ENCODE measurements at regions not wholly inside any gene's neighbourhood (a gene's known extent, or its start where the extent isn't known, plus 50 kb on each side); places are given as distances from the start of the nearest gene placed in this dataset.
"Not testable (repeated sequence)": the region's sequence is repeated elsewhere in the genome, so short reads cannot be mapped to it uniquely, and the experiment has no call there.

DNA sequence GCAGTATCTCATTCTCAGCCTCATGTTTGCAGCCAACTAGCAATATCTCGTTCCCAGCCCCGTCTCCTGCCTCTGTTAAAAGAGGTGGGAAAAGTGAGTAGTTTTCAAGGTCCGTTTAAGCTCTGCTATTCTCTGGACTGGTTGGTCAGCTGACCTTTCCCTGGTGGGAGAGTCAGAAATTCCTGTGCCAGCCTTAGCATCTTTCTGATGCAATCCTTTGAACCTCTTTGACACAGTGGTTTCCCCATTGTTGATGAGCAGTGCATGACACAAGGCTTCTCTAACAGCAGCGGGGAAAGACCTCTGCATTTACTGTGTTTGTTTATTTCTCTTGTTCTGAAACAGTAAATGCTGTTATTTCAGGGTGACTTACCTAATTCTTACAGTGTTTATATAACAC is 74.6 kb downstream of the CDRT15L2 start:
- TF ChIP-seq, protein P1, sequence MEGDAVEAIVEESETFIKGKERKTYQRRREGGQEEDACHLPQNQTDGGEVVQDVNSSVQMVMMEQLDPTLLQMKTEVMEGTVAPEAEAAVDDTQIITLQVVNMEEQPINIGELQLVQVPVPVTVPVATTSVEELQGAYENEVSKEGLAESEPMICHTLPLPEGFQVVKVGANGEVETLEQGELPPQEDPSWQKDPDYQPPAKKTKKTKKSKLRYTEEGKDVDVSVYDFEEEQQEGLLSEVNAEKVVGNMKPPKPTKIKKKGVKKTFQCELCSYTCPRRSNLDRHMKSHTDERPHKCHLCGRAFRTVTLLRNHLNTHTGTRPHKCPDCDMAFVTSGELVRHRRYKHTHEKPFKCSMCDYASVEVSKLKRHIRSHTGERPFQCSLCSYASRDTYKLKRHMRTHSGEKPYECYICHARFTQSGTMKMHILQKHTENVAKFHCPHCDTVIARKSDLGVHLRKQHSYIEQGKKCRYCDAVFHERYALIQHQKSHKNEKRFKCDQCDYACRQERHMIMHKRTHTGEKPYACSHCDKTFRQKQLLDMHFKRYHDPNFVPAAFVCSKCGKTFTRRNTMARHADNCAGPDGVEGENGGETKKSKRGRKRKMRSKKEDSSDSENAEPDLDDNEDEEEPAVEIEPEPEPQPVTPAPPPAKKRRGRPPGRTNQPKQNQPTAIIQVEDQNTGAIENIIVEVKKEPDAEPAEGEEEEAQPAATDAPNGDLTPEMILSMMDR (IDR thresholded peaks at IDR 0.05): not testable (repeated sequence)
- not testable (repeated sequence) for TF ChIP-seq POLR2A (IDR thresholded peaks at IDR 0.05; ENCODE audit: low read depth); EP300 (IDR thresholded peaks at IDR 0.05); POLR2AphosphoS5 (IDR thresholded peaks at IDR 0.05)

All from esophagus muscularis mucosa (tissue), 4 donors.